Omental fat pad (tissue), 3 donors: ENCODE measurements at regions not wholly inside any gene's neighbourhood (a gene's known extent, or its start where the extent isn't known, plus 50 kb on each side); places are given as distances from the start of the nearest gene placed in this dataset.

Experiments
- ATAC-seq: fragments of 150-250 bp; one replicate; pipeline ENCODE4 v1.9.1; 2016; ENCODE audit warnings: mild to moderate bottlenecking, moderate library complexity; ENCODE audit not compliant: low FRiP score
- DNase-seq: peaks from one replicate; pipeline ENCODE4 v3.0.0-alpha.2; 2019; ENCODE audit warnings: low spot score
- CTCF ChIP-seq, 3 donors: fragments of 450-650 bp; IDR thresholded peaks; one replicate each; pipeline ENCODE4 v1.5.1; 2016 to 2017; ENCODE audit warnings: antibody characterized with exemption in 3 of 3, mild to moderate bottlenecking in 3 of 3, moderate library complexity in 2 of 3

GRCh38 chr5:102595332-102595731, 96.5 kb upstream of the SLCO6A1 start:
- DNase-seq (no peak), ATAC-seq (no peak)
- TF ChIP-seq CTCF (IDR thresholded peaks at IDR 0.05), result no peak

GRCh38 chr5:102596113-102596512, 97.3 kb upstream of the SLCO6A1 start:
- TF ChIP-seq CTCF (IDR thresholded peaks at IDR 0.05), result no peak
- no peak for ATAC-seq

GRCh38 chr5:102596951-102597350, 98.2 kb upstream of the SLCO6A1 start:
- ATAC-seq, result no peak
- TF ChIP-seq CTCF (IDR thresholded peaks at IDR 0.05), result no peak
- no peak for DNase-seq

More at GRCh38 chr5:102596113-102596512, 97.3 kb upstream of the SLCO6A1 start:
- no peak for DNase-seq

- no peak for TF ChIP-seq CTCF (IDR thresholded peaks at IDR 0.05)
- ATAC-seq, result no peak
- DNase-seq, result no peak
Observed at GRCh38 chr5:102599289-102599688, 100.5 kb upstream of the SLCO6A1 start.

- DNase-seq, result no peak
- no peak for ATAC-seq
- no peak for TF ChIP-seq CTCF (IDR thresholded peaks at IDR 0.05)
Observed at GRCh38 chr5:102600964-102601363, 102.2 kb upstream of the SLCO6A1 start.

GRCh38 chr5:102603670-102604069, 104.9 kb upstream of the SLCO6A1 start:
- ATAC-seq, result no peak
- TF ChIP-seq CTCF (IDR thresholded peaks at IDR 0.05), result no peak
- DNase-seq, result no peak

- DNase-seq (no peak), ATAC-seq (no peak)
- TF ChIP-seq CTCF (IDR thresholded peaks at IDR 0.05), result no peak
Observed at GRCh38 chr5:102608414-102608813, 109.6 kb upstream of the SLCO6A1 start.
